ENCODE measurements at regions not wholly inside any gene's neighbourhood (a gene's known extent, or its start where the extent isn't known, plus 50 kb on each side); places are given as distances from the start of the nearest gene placed in this dataset.

- intact Hi-C loops (cut with micrococcal nuclease) = no loop called here
Measured at GRCh38 chr20:48247961-48248360, 462.7 kb upstream of the SULF2 start.

DNA sequence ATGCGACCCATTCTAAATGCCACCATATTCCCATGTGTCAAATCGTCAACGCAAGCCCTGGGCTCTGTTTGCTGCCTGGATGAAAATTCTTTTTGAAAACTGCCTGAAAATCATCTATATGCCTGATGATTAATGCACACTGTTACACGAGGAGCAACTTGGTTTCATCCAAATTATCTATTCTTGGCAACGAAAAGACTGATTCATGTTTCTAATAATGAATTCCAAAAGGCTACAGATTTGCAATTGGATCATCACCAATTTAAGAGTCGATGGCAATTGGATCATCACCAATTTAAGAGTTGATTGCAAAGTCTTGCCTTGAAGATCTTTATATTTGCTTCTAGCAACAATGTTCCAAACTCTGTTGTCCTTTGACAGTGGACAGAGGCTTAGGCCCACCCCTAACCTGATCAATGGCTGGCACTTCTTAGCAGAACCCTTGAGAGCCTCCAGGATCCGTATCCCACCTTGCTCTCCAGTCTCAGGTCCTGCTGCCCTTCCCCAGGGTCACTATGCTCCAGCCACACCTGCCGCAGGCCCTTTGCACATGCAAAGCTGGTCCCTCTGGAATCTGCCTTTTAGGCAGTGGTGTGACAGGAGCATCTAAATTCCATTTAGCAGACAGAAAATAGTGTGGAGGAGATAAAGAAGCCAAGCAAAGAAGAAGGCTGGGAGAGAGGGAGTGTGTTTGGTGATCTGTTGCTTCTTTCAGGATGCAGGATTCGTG, 460.9 kb upstream of the SULF2 start:
- H3K27ac Mint-ChIP-seq (ENCODE audit: low read depth, unreplicated experiment) = no peak overlapping the region
- CTCF ChIA-PET = interaction anchor here (0.6 to 1.7 kb wide), 3 partner anchors 460 to 589 kb away, joined by 3 to 5 read pairs (median 3); no protein-coding TSS in a partner anchor
- POLR2A ChIA-PET = interaction anchor here (0.7 kb wide), 1 partner anchor 33 kb away, joined by 3 read pairs; no protein-coding TSS in a partner anchor
- DNase-seq (ENCODE audit: unreplicated experiment) = no peak
- no peaks in the 10 kb centered on the region for H3K36me3 Mint-ChIP-seq (ENCODE audit: insufficient read depth, unreplicated experiment)
- TF ChIP-seq, protein P1, sequence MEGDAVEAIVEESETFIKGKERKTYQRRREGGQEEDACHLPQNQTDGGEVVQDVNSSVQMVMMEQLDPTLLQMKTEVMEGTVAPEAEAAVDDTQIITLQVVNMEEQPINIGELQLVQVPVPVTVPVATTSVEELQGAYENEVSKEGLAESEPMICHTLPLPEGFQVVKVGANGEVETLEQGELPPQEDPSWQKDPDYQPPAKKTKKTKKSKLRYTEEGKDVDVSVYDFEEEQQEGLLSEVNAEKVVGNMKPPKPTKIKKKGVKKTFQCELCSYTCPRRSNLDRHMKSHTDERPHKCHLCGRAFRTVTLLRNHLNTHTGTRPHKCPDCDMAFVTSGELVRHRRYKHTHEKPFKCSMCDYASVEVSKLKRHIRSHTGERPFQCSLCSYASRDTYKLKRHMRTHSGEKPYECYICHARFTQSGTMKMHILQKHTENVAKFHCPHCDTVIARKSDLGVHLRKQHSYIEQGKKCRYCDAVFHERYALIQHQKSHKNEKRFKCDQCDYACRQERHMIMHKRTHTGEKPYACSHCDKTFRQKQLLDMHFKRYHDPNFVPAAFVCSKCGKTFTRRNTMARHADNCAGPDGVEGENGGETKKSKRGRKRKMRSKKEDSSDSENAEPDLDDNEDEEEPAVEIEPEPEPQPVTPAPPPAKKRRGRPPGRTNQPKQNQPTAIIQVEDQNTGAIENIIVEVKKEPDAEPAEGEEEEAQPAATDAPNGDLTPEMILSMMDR (IDR thresholded peaks at IDR 0.05; ENCODE audit: unreplicated experiment) = no peak
- intact Hi-C loops (cut with micrococcal nuclease) = no loop called here
- H3K4me1 Mint-ChIP-seq (ENCODE audit: insufficient read depth, unreplicated experiment) = no peaks in the 10 kb centered on the region
- H3K9me3 Mint-ChIP-seq (ENCODE audit: unreplicated experiment) = no peaks in the 10 kb centered on the region
- BruUV-seq (replicated peaks) = no TSS peak
- H3K4me3 Mint-ChIP-seq (ENCODE audit: unreplicated experiment) = no peak overlapping the region
- peaks cover 45% of the 10 kb centered on the region for H3K27me3 Mint-ChIP-seq (ENCODE audit: insufficient read depth, unreplicated experiment)

More at GRCh38 chr20:48247961-48248360, 462.7 kb upstream of the SULF2 start:
- no peaks in the 10 kb centered on the region for H3K4me1 Mint-ChIP-seq (ENCODE audit: insufficient read depth, unreplicated experiment)
- H3K9me3 Mint-ChIP-seq (ENCODE audit: unreplicated experiment) = no peaks in the 10 kb centered on the region
- no peak for DNase-seq (ENCODE audit: unreplicated experiment)
- ChIA-PET CTCF (interaction anchor here (0.8 to 1.7 kb wide), 2 partner anchors 57 to 462 kb away, joined by 3 to 5 read pairs; no protein-coding TSS in a partner anchor), POLR2A (no interaction called here)
- H3K4me3 Mint-ChIP-seq (ENCODE audit: unreplicated experiment) = no peak overlapping the region
- BruUV-seq (replicated peaks) = no TSS peak
- no peaks in the 10 kb centered on the region for H3K36me3 Mint-ChIP-seq (ENCODE audit: insufficient read depth, unreplicated experiment)
- TF ChIP-seq, protein P1 (IDR thresholded peaks at IDR 0.05; ENCODE audit: unreplicated experiment) = no peak
- peaks cover 35% of the 10 kb centered on the region for H3K27me3 Mint-ChIP-seq (ENCODE audit: insufficient read depth, unreplicated experiment)
- no peak overlapping the region for H3K27ac Mint-ChIP-seq (ENCODE audit: low read depth, unreplicated experiment)

GRCh38 chr20:48242623-48243022, 457.3 kb upstream of the SULF2 start:
- CTCF ChIA-PET = no interaction called here

GRCh38 chr20:48241482-48241881, 456.2 kb upstream of the SULF2 start:
- no peak for DNase-seq (ENCODE audit: unreplicated experiment)
- TF ChIP-seq, protein P1 (IDR thresholded peaks at IDR 0.05; ENCODE audit: unreplicated experiment) = no peak
- BruUV-seq (replicated peaks) = no TSS peak
- peaks cover 40% of the 10 kb centered on the region for H3K27me3 Mint-ChIP-seq (ENCODE audit: insufficient read depth, unreplicated experiment)
- POLR2A ChIA-PET = interaction anchor here (0.7 to 0.8 kb wide), 2 partner anchors 13 to 61 kb away, joined by 3 read pairs; no protein-coding TSS in a partner anchor
- H3K27ac Mint-ChIP-seq (ENCODE audit: low read depth, unreplicated experiment) = no peak overlapping the region
- CTCF ChIA-PET = interaction anchor here (0.6 kb wide), 2 partner anchors 14 to 26 kb away, joined by 3 read pairs; no protein-coding TSS in a partner anchor
- H3K36me3 Mint-ChIP-seq (ENCODE audit: insufficient read depth, unreplicated experiment) = no peaks in the 10 kb centered on the region
- H3K9me3 Mint-ChIP-seq (ENCODE audit: unreplicated experiment) = no peaks in the 10 kb centered on the region
- no peaks in the 10 kb centered on the region for H3K4me1 Mint-ChIP-seq (ENCODE audit: insufficient read depth, unreplicated experiment)
- intact Hi-C loops (cut with micrococcal nuclease) = no loop called here
- no peak overlapping the region for H3K4me3 Mint-ChIP-seq (ENCODE audit: unreplicated experiment)

More at GRCh38 chr20:48242623-48243022, 457.3 kb upstream of the SULF2 start:
- TF ChIP-seq, protein P1 (IDR thresholded peaks at IDR 0.05; ENCODE audit: unreplicated experiment) = no peak
- intact Hi-C loops (cut with micrococcal nuclease) = no loop called here
- no peak for DNase-seq (ENCODE audit: unreplicated experiment)
- Mint-ChIP-seq H3K4me1 (ENCODE audit: insufficient read depth, unreplicated experiment) (no peaks in the 10 kb centered on the region), H3K27ac (ENCODE audit: low read depth, unreplicated experiment) (no peak overlapping the region), H3K36me3 (ENCODE audit: insufficient read depth, unreplicated experiment) (no peaks in the 10 kb centered on the region), H3K27me3 (ENCODE audit: insufficient read depth, unreplicated experiment) (peaks cover 45% of the 10 kb centered on the region), H3K9me3 (ENCODE audit: unreplicated experiment) (no peaks in the 10 kb centered on the region), H3K4me3 (ENCODE audit: unreplicated experiment) (no peak overlapping the region)
- POLR2A ChIA-PET = no interaction called here
- no TSS peak for BruUV-seq (replicated peaks)

Measured in MCF 10A (cell line).